Right atrium auricular region (tissue), 2 donors: ENCODE measurements at regions not wholly inside any gene's neighbourhood (a gene's known extent, or its start where the extent isn't known, plus 50 kb on each side); places are given as distances from the start of the nearest gene placed in this dataset.

Experiments used
- DNase-seq: peaks from one replicate; pipeline ENCODE4 v3.0.0-alpha.2; 2019; ENCODE audit warnings: low spot score
- H3K27ac ChIP-seq, 2 donors: fragments of 200-600 bp; sonication (generic); 1 replicate in 1 of 2; 2 replicates in 1 of 2; pipeline ENCODE4 v1.5.1; 2016 to 2019
- H3K27me3 ChIP-seq, 2 donors: fragments of 200-600 bp; sonication (generic); one replicate each; pipeline versions ENCODE4 v1.5.1 to v1.6.0; 2017 to 2019
- H3K36me3 ChIP-seq: fragments of 200-600 bp; sonication (generic); one replicate; pipeline ENCODE4 v1.5.1; 2016
- H3K4me1 ChIP-seq, 2 donors: fragments of 200-600 bp; sonication (generic); one replicate each; pipeline versions ENCODE4 v1.5.1 to v1.6.0; 2017 to 2019
- H3K4me3 ChIP-seq, 2 donors: fragments of 200-600 bp; sonication (generic); 1 replicate in 1 of 2; 2 replicates in 1 of 2; pipeline ENCODE4 v1.5.1; 2017 to 2019; ENCODE audit warnings: mild to moderate bottlenecking in 1 of 2, moderate library complexity in 1 of 2
- H3K9me3 ChIP-seq, 2 donors: fragments of 200-600 bp; sonication (generic); one replicate each; pipeline ENCODE4 v1.5.1; 2019
- CTCF ChIP-seq, 2 donors: fragments of 200-600 bp; sonication (generic); IDR thresholded peaks; one replicate each; pipeline ENCODE4 v1.5.1; 2019; ENCODE audit warnings: antibody characterized with exemption in 2 of 2

GRCh38 chr1:47510282-47510811, 72.5 kb downstream of the FOXD2 start:
- TF ChIP-seq CTCF (IDR thresholded peaks at IDR 0.05), result no peak
- no peak overlapping the region for H3K4me3 ChIP-seq
- H3K4me1 ChIP-seq, result peaks cover 0 to 14% of the 10 kb centered on the region in 2 donors
- H3K27me3 ChIP-seq, result peaks cover 0 to 5% of the 10 kb centered on the region in 2 donors
- H3K9me3 ChIP-seq, result peaks cover 0 to 15% of the 10 kb centered on the region in 2 donors
- no peaks in the 10 kb centered on the region for H3K36me3 ChIP-seq
- no peak for DNase-seq
- no peak overlapping the region for H3K27ac ChIP-seq

DNA sequence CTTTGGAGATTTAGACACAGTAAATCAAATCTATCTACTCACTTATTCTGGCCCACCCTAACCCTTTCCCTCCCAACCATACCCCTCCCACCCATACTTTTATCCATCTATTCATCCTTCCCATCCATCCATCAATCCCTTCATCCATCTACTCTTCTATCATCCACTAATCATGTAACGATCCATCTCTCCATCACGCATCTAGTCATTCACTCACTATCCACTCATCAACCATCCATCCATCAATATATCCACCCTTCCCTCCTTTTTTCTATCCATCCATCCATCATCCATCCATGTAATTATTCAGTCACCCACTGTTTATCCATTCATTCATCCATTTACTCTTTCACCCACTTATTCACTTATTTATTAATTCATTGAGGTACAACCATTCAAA, 74.0 kb downstream of the FOXD2 start:
- H3K27me3 ChIP-seq, result no peaks in the 10 kb centered on the region
- no peak for TF ChIP-seq CTCF (IDR thresholded peaks at IDR 0.05)

DNA sequence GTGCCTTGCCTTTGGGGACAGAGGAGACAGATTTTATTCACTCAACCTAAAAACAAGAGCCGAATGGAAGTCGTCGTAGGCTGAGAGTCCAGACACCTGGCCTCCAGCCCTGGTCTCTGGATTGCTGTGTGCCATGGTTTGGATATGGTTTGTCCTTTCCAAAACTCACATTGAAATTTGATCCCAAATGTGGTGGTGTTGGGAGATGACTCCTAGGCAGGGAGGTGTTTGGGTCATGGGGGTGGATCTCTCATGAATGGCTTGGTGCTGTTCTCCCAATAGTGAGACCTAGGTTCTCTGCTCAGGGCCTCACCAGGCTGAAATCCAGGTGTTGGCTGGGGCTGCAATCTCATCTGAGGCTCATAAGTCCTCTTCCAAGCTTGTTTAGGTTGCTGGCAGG, 75.5 kb downstream of the FOXD2 start:
- Histone ChIP-seq H3K4me3 (no peak overlapping the region), H3K27ac (no peak overlapping the region), H3K4me1 (peaks cover 0 to 6% of the 10 kb centered on the region in 2 donors), H3K9me3 (peaks cover 0 to 19% of the 10 kb centered on the region in 2 donors), H3K36me3 (no peaks in the 10 kb centered on the region), H3K27me3 (no peaks in the 10 kb centered on the region)
- no peak for TF ChIP-seq CTCF (IDR thresholded peaks at IDR 0.05)
- no peak for DNase-seq

More for the DNA sequence above, 74.0 kb downstream of the FOXD2 start:
- Histone ChIP-seq H3K9me3 (peaks cover 0 to 15% of the 10 kb centered on the region in 2 donors), H3K4me1 (peaks cover 0 to 14% of the 10 kb centered on the region in 2 donors), H3K4me3 (no peak overlapping the region), H3K36me3 (no peaks in the 10 kb centered on the region), H3K27ac (no peak overlapping the region)
- no peak for DNase-seq

DNA sequence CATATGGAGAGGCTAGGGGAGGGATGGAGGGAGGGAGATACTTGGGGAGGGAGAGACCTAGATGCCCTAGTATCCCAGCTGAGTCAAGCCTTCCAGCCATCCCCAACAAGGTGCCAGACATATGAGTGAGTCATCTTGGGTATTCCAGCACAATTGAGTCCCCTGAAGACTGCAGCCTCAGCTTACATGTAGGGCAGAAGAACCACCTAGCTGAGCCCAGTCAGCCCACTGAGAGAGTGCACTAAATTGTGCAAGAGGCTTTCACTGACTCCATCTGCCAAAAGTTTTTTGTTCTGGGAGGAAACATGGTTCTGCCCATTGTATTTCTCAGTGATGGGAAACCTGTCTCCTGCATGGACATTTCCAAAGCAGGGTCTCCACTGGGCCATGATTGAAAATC, 76.4 kb downstream of the FOXD2 start:
- H3K27me3 ChIP-seq, result no peaks in the 10 kb centered on the region
- no peaks in the 10 kb centered on the region for H3K4me1 ChIP-seq
- H3K27ac ChIP-seq, result no peak overlapping the region
- DNase-seq, result no peak
- H3K36me3 ChIP-seq, result no peaks in the 10 kb centered on the region
- no peak for TF ChIP-seq CTCF (IDR thresholded peaks at IDR 0.05)
- H3K9me3 ChIP-seq, result peaks cover 0 to 21% of the 10 kb centered on the region in 2 donors
- no peak overlapping the region for H3K4me3 ChIP-seq

DNA sequence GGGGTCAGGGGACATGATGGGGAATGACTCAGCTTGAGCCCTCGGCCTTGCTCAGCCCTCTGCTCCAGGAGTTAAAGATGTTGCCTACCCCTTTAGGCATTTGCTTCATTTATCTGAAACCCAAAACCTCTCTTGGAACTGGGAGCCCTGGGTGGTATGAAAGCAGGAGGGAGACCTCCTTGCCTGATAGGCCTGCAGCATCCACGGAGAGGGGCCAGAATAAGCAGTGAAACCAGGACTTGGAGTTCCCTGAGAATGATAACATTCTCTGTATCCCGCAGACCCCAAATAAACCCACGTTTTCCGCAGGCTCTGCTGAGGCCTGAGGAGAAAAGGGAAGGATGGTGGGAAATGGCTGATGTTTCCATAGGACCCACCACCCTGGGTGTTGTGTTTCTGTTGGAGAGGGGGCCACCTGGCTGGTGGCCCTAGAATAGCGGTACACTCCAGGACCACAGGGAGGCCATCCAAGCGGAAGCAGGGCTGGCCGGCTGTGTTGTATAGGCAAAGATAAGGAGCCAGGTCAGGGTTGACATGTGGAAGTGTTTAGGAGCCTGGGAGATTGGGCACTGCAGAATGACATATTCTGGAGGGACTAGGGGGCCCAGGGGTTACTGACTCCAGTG, 77.4 kb downstream of the FOXD2 start:
- Histone ChIP-seq H3K4me1 (no peaks in the 10 kb centered on the region), H3K27ac (no peak overlapping the region), H3K4me3 (no peak overlapping the region), H3K36me3 (no peaks in the 10 kb centered on the region), H3K27me3 (no peaks in the 10 kb centered on the region), H3K9me3 (peaks cover 0 to 21% of the 10 kb centered on the region in 2 donors)
- no peak for TF ChIP-seq CTCF (IDR thresholded peaks at IDR 0.05)
- no peak for DNase-seq

- TF ChIP-seq CTCF (IDR thresholded peaks at IDR 0.05), result no peak
- peaks cover 0 to 21% of the 10 kb centered on the region in 2 donors for H3K9me3 ChIP-seq
- no peaks in the 10 kb centered on the region for H3K36me3 ChIP-seq
- DNase-seq, result no peak
- no peaks in the 10 kb centered on the region for H3K27me3 ChIP-seq
- no peaks in the 10 kb centered on the region for H3K4me1 ChIP-seq
- no peak overlapping the region for H3K27ac ChIP-seq
- H3K4me3 ChIP-seq, result no peak overlapping the region
Measured at GRCh38 chr1:47517946-47518345, 80.1 kb downstream of the FOXD2 start.
